ENCODE measurements at regions not wholly inside any gene's neighbourhood (a gene's known extent, or its start where the extent isn't known, plus 50 kb on each side); places are given as distances from the start of the nearest gene placed in this dataset.

- intact Hi-C loops (cut with DNase I; ENCODE audit: low total_unique reads): no loop called here
- Histone ChIP-seq H3K4me1 (no peaks in the 10 kb centered on the region), H3K4me3 (no peak overlapping the region), H3K27me3 (peaks cover 0 to 2% of the 10 kb centered on the region in 2 donors), H3K9me3 (no peaks in the 10 kb centered on the region), H3K36me3 (no peaks in the 10 kb centered on the region), H3K27ac (no peak overlapping the region)
- TF ChIP-seq CTCF (IDR thresholded peaks at IDR 0.05): no peak
- TF ChIP-seq POLR2AphosphoS5 (IDR thresholded peaks at IDR 0.05): no peak
- TF ChIP-seq POLR2A (IDR thresholded peaks at IDR 0.05): no peak
- DNase-seq (ENCODE audit: low spot score in 2 of 2): no peak
Measured at GRCh38 chr11:97223647-97224046, 833.8 kb downstream of the JRKL start.

- Histone ChIP-seq H3K4me3 (no peak overlapping the region), H3K27ac (no peak overlapping the region), H3K36me3 (no peaks in the 10 kb centered on the region), H3K9me3 (no peaks in the 10 kb centered on the region), H3K4me1 (no peaks in the 10 kb centered on the region), H3K27me3 (peaks cover 0 to 2% of the 10 kb centered on the region in 2 donors)
- no peak for DNase-seq (ENCODE audit: low spot score in 2 of 2)
- TF ChIP-seq POLR2AphosphoS5 (IDR thresholded peaks at IDR 0.05): no peak
- TF ChIP-seq CTCF (IDR thresholded peaks at IDR 0.05): no peak
- no peak for TF ChIP-seq POLR2A (IDR thresholded peaks at IDR 0.05)
- intact Hi-C loops (cut with DNase I; ENCODE audit: low total_unique reads): no loop called here
Measured at GRCh38 chr11:97224396-97224795, 834.6 kb downstream of the JRKL start.

GRCh38 chr11:97225794-97226193 is 836.0 kb downstream of the JRKL start:
- peaks cover 0 to 2% of the 10 kb centered on the region in 2 donors for H3K27me3 ChIP-seq
- intact Hi-C loops (cut with DNase I; ENCODE audit: low total_unique reads): no loop called here
- H3K9me3 ChIP-seq: no peaks in the 10 kb centered on the region
- no peak overlapping the region for H3K4me3 ChIP-seq
- H3K36me3 ChIP-seq: no peaks in the 10 kb centered on the region
- H3K27ac ChIP-seq: no peak overlapping the region
- no peaks in the 10 kb centered on the region for H3K4me1 ChIP-seq
- TF ChIP-seq POLR2A (IDR thresholded peaks at IDR 0.05): no peak
- TF ChIP-seq CTCF (IDR thresholded peaks at IDR 0.05): no peak
- no peak for TF ChIP-seq POLR2AphosphoS5 (IDR thresholded peaks at IDR 0.05)
- no peak for DNase-seq (ENCODE audit: low spot score in 2 of 2)

GRCh38 chr11:97229936-97230335 is 840.1 kb downstream of the JRKL start:
- no peaks in the 10 kb centered on the region for H3K36me3 ChIP-seq
- no peaks in the 10 kb centered on the region for H3K4me1 ChIP-seq
- no peaks in the 10 kb centered on the region for H3K9me3 ChIP-seq
- intact Hi-C loops (cut with DNase I; ENCODE audit: low total_unique reads): no loop called here
- TF ChIP-seq POLR2AphosphoS5 (IDR thresholded peaks at IDR 0.05) (no peak), CTCF (IDR thresholded peaks at IDR 0.05) (no peak), POLR2A (IDR thresholded peaks at IDR 0.05) (no peak)
- H3K4me3 ChIP-seq: no peak overlapping the region
- no peaks in the 10 kb centered on the region for H3K27me3 ChIP-seq
- DNase-seq (ENCODE audit: low spot score in 2 of 2): no peak
- no peak overlapping the region for H3K27ac ChIP-seq

- Histone ChIP-seq H3K27ac (no peak overlapping the region), H3K27me3 (no peaks in the 10 kb centered on the region), H3K4me3 (no peak overlapping the region), H3K4me1 (no peaks in the 10 kb centered on the region), H3K36me3 (no peaks in the 10 kb centered on the region), H3K9me3 (no peaks in the 10 kb centered on the region)
- intact Hi-C loops (cut with DNase I; ENCODE audit: low total_unique reads): no loop called here
- TF ChIP-seq CTCF (IDR thresholded peaks at IDR 0.05) (no peak), POLR2A (IDR thresholded peaks at IDR 0.05) (no peak), POLR2AphosphoS5 (IDR thresholded peaks at IDR 0.05) (no peak)
- DNase-seq (ENCODE audit: low spot score in 2 of 2): no peak
Measured at GRCh38 chr11:97231231-97231630, 841.4 kb downstream of the JRKL start.

Data from breast epithelium (tissue), 4 donors.